GM12873 (cell line): ENCODE measurements at regions not wholly inside any gene's neighbourhood (a gene's known extent, or its start where the extent isn't known, plus 50 kb on each side); places are given as distances from the start of the nearest gene placed in this dataset.

Source experiments
- TF ChIP-seq, protein P1 (sequence below): IDR thresholded peaks from 2 replicates; pipeline ENCODE4 v1.5.1; 2012; ENCODE audit warnings: low read depth, mild to moderate bottlenecking, moderate library complexity, low read length, control low read depth; ENCODE audit not compliant: insufficient read depth; ENCODE audit errors: missing control alignments

GRCh38 chr22:48450188-48450825, 1377.4 kb downstream of the BRD1 start:
- TF ChIP-seq, protein P1, sequence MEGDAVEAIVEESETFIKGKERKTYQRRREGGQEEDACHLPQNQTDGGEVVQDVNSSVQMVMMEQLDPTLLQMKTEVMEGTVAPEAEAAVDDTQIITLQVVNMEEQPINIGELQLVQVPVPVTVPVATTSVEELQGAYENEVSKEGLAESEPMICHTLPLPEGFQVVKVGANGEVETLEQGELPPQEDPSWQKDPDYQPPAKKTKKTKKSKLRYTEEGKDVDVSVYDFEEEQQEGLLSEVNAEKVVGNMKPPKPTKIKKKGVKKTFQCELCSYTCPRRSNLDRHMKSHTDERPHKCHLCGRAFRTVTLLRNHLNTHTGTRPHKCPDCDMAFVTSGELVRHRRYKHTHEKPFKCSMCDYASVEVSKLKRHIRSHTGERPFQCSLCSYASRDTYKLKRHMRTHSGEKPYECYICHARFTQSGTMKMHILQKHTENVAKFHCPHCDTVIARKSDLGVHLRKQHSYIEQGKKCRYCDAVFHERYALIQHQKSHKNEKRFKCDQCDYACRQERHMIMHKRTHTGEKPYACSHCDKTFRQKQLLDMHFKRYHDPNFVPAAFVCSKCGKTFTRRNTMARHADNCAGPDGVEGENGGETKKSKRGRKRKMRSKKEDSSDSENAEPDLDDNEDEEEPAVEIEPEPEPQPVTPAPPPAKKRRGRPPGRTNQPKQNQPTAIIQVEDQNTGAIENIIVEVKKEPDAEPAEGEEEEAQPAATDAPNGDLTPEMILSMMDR, result no peak

- TF ChIP-seq, protein P1, result no peak
Observed at GRCh38 chr22:48449466-48450187, 1378.0 kb downstream of the BRD1 start.

DNA sequence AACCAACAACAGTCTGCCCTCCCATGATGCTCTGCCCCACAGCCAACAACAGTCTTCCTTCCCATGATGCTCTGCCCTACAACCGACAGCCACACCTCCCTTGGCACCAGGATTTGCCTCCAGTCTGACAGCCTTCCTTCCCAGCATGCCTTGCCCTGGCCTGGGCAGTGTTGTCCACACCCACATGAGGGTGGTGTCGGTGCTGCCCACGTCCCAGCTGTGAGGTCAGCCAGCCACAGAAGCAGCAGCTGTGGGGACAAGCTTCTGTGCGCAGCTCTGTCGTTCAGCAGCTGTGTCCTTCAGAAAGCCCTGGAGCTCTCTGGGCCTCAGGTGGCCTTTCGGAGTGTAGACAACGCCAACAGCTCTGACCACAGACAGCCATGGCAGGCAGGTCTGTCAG, 1378.9 kb downstream of the BRD1 start:
- TF ChIP-seq, protein P1, result no peak

GRCh38 chr22:48445113-48445827, 1382.4 kb downstream of the BRD1 start:
- TF ChIP-seq, protein P1, result no peak

- TF ChIP-seq, protein P1, result no peak
Observed at GRCh38 chr22:48444320-48445112, 1383.2 kb downstream of the BRD1 start.

DNA sequence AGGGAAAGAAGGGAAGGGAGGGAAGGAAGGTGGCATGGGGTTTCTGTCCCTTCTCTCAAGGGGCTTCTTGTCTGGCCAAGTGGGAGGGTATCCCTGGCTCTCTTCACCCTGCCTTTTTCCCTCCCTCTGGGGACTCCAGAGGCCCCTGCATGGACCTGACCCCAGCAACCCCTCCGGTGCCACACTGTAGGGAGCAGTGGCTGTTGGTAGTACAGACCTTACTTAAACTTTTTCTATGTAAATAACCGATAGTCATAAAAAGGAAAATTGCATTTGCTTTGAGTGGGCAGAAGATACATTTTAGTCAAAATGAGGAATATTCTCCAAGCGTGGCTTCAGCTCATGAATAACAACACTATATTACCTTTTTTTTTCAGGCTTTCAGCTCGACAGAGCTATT, 1384.0 kb downstream of the BRD1 start:
- TF ChIP-seq, protein P1, result no peak

DNA sequence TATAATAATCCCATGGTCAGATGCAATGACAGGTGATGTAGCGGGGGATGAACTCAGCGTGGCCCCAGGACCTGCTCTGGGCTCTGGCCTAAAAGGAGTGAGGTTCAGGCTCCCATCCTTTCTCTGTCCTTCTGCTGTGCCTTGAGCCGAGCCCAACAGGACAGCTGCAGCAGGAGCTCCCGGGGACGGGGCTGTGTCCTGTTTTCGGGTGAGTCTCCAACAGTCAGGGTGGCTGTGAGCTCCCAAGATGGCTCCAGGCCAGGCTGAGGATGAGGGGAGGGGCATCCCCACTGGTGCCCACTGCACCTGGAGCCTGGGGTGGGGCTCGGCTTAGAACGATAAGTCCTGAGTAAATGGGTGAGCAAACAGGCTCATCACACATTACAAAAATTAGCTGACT, 1385.0 kb downstream of the BRD1 start:
- TF ChIP-seq, protein P1, result no peak
